Ovary (tissue), 3 donors: ENCODE measurements at regions not wholly inside any gene's neighbourhood (a gene's known extent, or its start where the extent isn't known, plus 50 kb on each side); places are given as distances from the start of the nearest gene placed in this dataset.

ENCODE experiments used
- CTCF ChIP-seq, 3 donors: fragments of 450-650 bp in 2 of 3; fragments of 200-600 bp in 1 of 3; IDR thresholded peaks; one replicate each; pipeline versions ENCODE4 v1.5.1 to v1.8.0; 2016 to 2022; ENCODE audit warnings: antibody characterized with exemption in 3 of 3, mild to moderate bottlenecking in 1 of 3
- EP300 ChIP-seq: sonication (generic); formaldehyde crosslinking; IDR thresholded peaks from one replicate; pipeline ENCODE4 v1.6.1; 2017; ENCODE audit warnings: antibody characterized with exemption
- POLR2A ChIP-seq: fragments of 450-650 bp; IDR thresholded peaks from one replicate; pipeline ENCODE4 v1.6.1; 2017; ENCODE audit warnings: antibody characterized with exemption, mild to moderate bottlenecking, moderate library complexity
- donor health status: DM: no; HTN: no; CAD: no.

- TF ChIP-seq EP300 = no peak
- no peak for TF ChIP-seq CTCF (IDR thresholded peaks at IDR 0.05)
- no peak for TF ChIP-seq POLR2A
Observed at GRCh38 chr4:77431546-77431945, 174.1 kb upstream of the CXCL13 start.
